ENCODE measurements at regions not wholly inside any gene's neighbourhood (a gene's known extent, or its start where the extent isn't known, plus 50 kb on each side); places are given as distances from the start of the nearest gene placed in this dataset.

GRCh38 chr3:107250221-107250620, 127.0 kb upstream of the CCDC54 start:
- TF ChIP-seq CTCF (IDR thresholded peaks at IDR 0.05; ENCODE audit: poor library complexity), result no peak
- TF ChIP-seq EZH2phosphoT487 (IDR thresholded peaks at IDR 0.05; ENCODE audit: low read depth, severe bottlenecking, unreplicated experiment), result no peak
